Right ventricle myocardium inferior (tissue), 1 donor: ENCODE measurements at regions not wholly inside any gene's neighbourhood (a gene's known extent, or its start where the extent isn't known, plus 50 kb on each side); places are given as distances from the start of the nearest gene placed in this dataset.
"Not testable (repeated sequence)": the region's sequence is repeated elsewhere in the genome, so short reads cannot be mapped to it uniquely, and the experiment has no call there.

Source experiments
- ATAC-seq: fragments of 200-7000 bp; cut with Tn5 transposase; one replicate; pipeline ENCODE4 v1.9.1; 2020; ENCODE audit warnings: mild to moderate bottlenecking, moderate library complexity
- DNase-seq: peaks from one replicate; pipeline ENCODE4 v3.0.0; 2021; ENCODE audit errors: missing footprints
- intact Hi-C: fragments of 100-400 bp; cut with DNase I; formaldehyde crosslinking; loops from one replicate; pipeline ENCODE4 v1.11.0; 2022
- donor health status: DM: no; HTN: yes; CAD: no; lungs with severe emphysema.

GRCh38 chr14:53712901-53713300, 243.7 kb downstream of the BMP4 start:
- intact Hi-C loops = loop anchor here (10.0 kb wide), 1 partner anchor 162 kb away; no protein-coding TSS in a partner anchor
- DNase-seq, ATAC-seq: not testable (repeated sequence)

- DNase-seq (no peak), ATAC-seq (no peak)
- intact Hi-C loops = loop anchor here (10.0 kb wide), 1 partner anchor 164 kb away; no protein-coding TSS in a partner anchor
Measured at GRCh38 chr14:53711205-53711604, 245.4 kb downstream of the BMP4 start.

DNA sequence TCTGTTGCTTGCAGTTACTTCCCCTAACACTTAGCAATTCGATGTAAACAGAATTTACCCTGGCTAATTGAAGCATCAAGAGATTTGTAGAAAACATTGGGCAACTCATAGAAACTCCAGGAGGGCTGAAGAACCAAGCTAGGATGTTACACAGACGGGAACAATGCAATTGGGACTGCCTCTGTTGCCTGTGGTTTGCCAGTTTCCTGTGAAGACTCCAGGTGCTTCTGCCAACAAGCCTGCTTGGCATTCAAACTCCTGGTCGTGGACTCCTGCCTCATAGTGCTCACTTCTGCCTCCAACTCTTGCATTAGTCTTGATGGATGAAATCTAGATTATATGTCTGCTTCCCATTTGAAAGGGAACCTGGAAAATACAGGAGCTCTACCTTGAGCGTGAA, 246.0 kb downstream of the BMP4 start:
- no peak for ATAC-seq
- intact Hi-C loops = loop anchor here (10.0 kb wide), 1 partner anchor 164 kb away; no protein-coding TSS in a partner anchor
- DNase-seq = no peak

DNA sequence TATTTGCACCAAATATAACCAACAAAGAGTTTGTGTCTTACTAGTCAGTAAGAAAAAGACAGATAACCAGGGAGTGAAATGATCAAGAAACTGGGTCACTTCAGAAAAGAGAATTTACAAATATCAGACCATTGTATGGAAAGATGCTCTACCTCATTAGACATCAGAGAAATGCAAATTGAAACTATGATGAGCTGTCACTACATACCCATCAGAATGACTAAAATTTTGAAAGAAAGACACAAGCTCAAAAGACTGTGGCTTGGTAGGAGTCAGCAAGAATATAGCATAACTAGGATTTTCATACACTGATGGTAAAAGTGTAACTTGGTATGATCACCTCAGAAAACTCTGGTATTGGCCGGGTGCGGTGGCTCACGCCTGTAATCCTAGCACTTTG, 247.2 kb downstream of the BMP4 start:
- DNase-seq (no peak), ATAC-seq (no peak)
- intact Hi-C loops = no loop called here

DNA sequence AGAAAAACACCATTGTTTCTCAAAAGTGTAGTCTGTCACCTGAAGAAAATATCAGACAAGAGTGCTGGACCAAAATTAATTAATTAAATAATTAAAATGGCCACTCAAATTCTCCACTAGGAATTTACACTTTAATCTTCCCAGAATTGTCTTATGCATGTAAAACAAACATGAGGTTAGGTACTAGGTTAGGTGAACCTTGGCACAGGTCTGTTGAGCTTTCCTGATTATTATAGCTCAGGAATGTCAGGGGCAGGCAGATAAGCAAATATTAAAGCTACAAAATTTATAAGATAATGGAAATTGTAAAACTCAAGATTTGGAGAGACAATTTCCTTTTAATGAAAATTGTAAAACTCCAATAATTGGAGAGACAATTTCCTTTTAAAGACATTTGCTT, 253.2 kb downstream of the BMP4 start:
- DNase-seq (no peak), ATAC-seq (no peak)
- intact Hi-C loops = no loop called here

GRCh38 chr14:53701108-53701875, 255.3 kb downstream of the BMP4 start:
- ATAC-seq (no peak), DNase-seq (no peak)
- intact Hi-C loops = no loop called here

GRCh38 chr14:53696217-53696965, 260.2 kb downstream of the BMP4 start:
- ATAC-seq = no peak
- no peak for DNase-seq
- intact Hi-C loops = no loop called here

GRCh38 chr14:53695692-53696214, 260.9 kb downstream of the BMP4 start:
- intact Hi-C loops = no loop called here
- no peak for ATAC-seq
- DNase-seq = no peak

DNA sequence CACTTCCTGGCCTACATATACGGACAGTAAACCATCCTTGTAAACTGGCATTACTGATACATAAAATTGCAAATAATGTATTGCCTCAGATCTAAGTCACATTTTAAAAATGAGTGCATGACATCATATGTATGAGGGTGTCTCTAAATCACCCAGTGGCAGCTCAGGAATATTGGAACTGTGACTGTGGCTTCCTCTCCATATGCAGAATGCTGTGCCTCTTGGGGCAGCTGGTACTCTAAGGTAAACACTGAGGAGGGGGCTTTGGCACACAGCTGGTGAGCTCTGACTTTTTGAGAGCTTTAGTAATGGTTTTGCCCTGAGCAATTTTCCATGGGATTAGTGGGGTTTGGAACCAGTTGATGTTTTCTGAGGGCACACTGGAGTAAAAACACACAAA, 263.7 kb downstream of the BMP4 start:
- ATAC-seq (no peak), DNase-seq (no peak)
- intact Hi-C loops = no loop called here

GRCh38 chr14:53692451-53692850, 264.2 kb downstream of the BMP4 start:
- no peak for DNase-seq
- intact Hi-C loops = no loop called here
- no peak for ATAC-seq

GRCh38 chr14:53683229-53683628, 273.4 kb downstream of the BMP4 start:
- intact Hi-C loops = no loop called here
- no peak for DNase-seq
- no peak for ATAC-seq

- DNase-seq = no peak
- intact Hi-C loops = no loop called here
Measured at GRCh38 chr14:53672526-53672925, 284.1 kb downstream of the BMP4 start.

GRCh38 chr14:53670701-53671100, 285.9 kb downstream of the BMP4 start:
- ATAC-seq (no peak), DNase-seq (no peak)
- intact Hi-C loops = no loop called here

More at GRCh38 chr14:53672526-53672925, 284.1 kb downstream of the BMP4 start:
- no peak for ATAC-seq

GRCh38 chr14:53668897-53669296, 287.7 kb downstream of the BMP4 start:
- ATAC-seq (no peak), DNase-seq (no peak)
- intact Hi-C loops = loop anchor here (10.0 kb wide), 1 partner anchor 136 kb away; no protein-coding TSS in a partner anchor

DNA sequence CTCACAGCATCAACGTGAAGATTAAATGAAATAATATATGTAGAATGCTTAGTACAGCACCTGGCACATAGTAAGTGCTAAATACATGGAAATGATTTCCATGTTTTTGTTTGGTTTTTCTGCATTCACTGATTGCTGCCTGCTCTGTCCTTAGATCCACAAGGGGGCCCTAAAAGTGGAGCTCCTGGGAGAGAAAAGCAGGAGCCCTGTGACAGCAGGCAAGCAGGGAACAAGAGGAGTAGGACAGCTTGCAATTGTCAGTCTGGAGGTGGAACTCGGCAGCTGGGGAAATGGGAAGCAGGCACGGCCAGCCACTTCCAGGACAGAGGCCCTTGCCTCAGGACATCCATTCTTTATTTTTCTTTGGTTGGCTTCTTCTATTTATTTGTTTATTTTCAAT, 292.9 kb downstream of the BMP4 start:
- intact Hi-C loops = loop anchor here (10.0 kb wide), 1 partner anchor 141 kb away; no protein-coding TSS in a partner anchor
- ATAC-seq (peak; percentile 84), DNase-seq (peak; percentile 55)

DNA sequence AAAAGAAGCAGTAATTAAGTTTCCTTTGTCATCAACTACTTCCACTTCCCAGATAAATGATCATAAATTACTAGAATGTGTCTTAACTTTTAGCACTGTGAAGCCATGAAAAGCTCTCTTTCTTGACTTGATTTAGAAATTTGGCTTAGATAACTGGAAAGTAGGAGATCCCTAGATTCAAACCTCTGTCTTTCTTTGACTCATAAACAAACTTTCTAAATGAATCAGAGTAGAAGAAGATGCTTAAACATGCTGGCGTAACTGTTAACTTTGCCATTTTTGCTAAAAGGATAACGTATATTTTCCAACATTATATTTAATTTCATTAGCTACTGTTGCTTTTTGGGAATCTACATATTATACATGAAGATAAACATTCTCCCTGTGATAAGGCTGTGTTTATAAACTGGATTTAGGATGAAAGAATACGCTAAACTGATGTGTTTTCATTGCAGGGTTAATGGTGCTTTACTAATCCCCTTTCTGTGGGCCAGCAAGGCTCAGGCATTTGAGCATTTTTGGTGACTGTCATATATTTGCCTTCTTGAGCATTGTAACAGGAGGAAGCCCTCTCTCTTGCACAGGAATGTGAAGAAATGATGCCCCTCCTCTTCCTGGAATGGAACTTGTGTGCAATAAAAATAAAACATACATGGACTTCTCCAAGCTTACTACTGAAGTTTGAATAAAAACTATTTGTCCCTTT, 301.4 kb downstream of the BMP4 start:
- ATAC-seq (no peak), DNase-seq (no peak)
- intact Hi-C loops = no loop called here

GRCh38 chr14:53652068-53652467, 304.6 kb downstream of the BMP4 start:
- DNase-seq (no peak), ATAC-seq (no peak)
- intact Hi-C loops = no loop called here

DNA sequence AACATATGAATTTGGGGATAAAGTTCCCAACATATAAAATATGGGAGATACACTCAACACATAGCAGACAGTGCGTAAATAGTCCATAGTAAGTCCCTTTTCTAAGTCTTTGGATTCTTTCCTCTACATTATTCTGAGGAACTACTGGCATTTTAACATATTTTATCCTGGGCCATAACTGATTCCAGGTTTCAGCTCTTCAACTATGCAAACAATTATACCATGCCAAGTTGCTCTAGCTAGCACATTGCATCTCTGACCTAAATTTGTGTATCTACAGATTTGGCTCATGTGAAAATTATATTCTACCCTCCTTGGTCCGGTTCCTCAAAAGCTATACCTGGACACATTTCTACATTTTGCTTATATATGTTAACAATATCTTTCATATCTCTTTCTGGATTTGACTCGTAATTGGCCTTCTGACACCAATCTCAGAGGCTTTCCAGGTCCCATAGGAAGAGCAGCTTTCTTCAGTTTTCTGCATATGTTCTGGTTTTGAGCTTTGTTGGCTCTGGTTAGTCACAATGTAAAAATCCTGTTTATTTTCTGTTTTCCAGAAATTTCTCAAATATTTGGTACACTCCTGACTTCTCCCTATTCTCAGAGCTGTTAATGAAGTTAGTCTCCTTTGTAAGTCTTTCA, 305.4 kb downstream of the BMP4 start:
- ATAC-seq = no peak

GRCh38 chr14:53646925-53647324, 309.7 kb downstream of the BMP4 start:
- intact Hi-C loops = no loop called here
- no peak for DNase-seq
- ATAC-seq = no peak

More for the DNA sequence above, 305.4 kb downstream of the BMP4 start:
- intact Hi-C loops = no loop called here
- no peak for DNase-seq
